Stimulated activated CD4-positive, alpha-beta T cell treated with anti-CD3 and anti-CD28 coated beads, Interleukin-4, amount 100 ng/mL, for 1 hour (primary cell): ENCODE measurements at regions not wholly inside any gene's neighbourhood (a gene's known extent, or its start where the extent isn't known, plus 50 kb on each side); places are given as distances from the start of the nearest gene placed in this dataset.

Experiments used
- DNase-seq: peaks from one replicate; pipeline ENCODE4 v3.0.0-alpha.2; 2020

DNA sequence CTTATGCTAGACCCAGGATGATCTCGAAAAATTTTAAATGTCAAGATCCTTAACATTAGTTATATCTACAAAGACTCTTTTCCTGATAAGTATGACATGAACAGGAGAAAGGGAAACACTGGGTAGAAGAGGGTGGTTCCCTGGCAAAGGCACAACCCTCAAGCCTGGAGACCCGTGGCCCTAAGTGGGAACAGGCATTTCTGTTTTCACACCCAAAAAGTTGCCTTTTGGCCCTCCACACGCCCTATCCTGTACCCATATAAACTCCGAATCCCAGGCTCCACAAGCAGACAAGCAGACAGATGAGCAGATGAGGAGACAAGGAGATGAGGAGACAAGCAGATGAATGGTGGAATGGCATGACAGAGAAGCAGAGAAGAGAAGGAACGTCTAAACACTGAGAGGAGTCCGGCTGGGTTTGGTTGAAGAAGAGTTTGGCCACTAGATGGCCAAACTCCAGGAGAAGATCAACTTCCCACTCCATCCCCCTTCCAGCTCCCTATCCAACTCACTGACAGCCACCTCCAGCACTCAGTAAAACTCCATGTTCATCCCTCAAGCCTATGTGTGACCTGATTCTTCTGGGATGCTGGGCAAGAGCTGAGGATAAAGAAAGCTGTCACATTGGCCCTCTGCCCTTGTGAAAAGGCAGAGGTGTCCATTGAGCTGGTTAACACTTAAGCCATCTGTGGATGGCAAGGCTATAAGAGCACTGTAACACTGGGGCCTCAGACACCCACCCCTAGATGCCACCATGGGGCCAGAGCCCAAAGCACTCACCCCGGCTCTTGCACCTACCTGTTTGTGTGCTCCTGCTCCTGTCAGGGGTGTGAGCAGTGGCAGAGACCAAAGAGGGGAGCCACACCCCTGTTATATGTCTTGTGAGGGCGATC lies 139.6 kb upstream of the FAM20A start:
- no peak for DNase-seq

DNA sequence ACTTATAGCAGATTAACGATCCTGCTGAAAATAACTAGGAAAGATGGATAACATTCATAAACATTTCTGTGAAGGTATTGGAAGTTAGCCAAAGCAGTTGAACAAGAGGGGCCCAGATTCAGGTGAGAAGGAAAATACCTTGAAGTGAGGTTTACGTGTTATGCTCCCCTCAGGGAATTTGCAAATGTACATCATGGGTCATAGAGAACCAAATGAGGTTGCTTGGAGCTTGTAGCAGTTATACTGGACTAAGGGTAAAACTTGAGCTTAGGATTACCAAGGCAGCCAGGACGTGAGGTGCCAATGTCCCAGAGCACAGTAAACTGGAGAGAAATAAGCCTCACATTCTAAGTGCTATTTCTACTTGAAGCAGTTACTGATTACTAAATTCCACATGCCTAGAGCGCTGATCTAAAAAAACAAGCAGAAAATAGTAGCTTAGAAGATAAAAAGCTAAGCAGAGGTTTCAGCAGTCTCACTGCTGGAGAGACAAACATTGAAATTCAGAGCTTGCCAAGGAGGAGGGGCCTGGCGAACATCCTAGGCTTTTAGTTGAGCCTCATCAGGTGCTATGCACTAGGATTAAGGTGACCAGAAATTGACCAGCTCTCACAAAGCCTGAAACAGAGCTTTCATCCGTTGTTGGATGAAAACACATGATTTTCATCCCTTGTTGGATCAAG lies 136.7 kb upstream of the FAM20A start:
- no peak for DNase-seq

DNA sequence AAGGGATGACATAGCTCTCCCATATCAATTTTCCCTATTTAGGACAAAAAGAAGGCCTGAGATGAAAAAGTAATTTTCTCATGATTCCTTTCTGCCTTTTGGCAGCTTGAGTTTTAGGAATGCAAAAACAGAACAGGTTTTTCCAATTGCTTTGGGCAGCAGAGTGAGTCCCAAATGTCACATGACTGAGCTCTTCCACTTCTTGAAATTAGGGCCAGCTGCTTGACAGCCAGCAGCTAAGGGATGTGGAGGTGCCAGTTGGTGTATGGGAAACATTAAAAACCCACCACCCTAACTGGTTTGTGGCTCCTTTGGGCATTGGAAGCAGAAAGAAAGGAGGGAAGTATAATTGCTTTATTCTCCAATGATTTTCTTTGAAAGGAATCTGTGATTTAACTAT lies 133.8 kb upstream of the FAM20A start:
- DNase-seq: no peak

DNA sequence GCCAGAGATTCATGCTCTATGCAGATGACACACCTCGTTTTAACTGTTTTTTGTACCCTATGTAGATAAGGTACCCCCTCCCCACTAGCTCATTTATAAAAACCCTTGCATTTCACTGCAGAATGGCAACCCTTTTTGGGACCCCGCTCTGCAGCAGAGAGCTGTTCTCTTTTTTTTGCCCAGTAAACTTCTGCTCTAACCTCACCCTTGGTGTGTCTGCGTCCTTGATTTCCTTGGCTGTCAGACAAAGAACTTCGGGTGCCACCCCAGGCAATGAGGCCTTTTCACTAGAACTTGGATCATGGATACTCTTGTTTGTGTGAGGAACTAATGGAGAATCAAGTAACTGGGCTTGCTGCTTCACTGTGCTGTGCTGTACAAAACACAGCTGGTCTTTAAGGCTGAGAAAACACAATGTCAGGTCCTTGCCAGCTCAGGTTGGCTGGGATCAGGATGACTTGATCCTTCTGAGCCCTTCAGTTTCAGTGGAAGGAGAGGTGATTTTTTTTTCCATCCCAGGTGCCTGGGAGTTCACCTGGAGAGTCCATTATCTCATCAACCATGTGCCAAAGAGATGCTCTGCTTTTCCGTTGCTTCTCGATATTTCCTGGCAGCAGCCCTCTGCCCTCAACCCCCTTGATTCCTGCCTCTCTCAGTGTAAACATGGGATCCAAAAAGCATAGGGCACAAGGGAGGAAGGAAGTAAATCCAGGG lies 133.2 kb upstream of the FAM20A start:
- DNase-seq: no peak

DNA sequence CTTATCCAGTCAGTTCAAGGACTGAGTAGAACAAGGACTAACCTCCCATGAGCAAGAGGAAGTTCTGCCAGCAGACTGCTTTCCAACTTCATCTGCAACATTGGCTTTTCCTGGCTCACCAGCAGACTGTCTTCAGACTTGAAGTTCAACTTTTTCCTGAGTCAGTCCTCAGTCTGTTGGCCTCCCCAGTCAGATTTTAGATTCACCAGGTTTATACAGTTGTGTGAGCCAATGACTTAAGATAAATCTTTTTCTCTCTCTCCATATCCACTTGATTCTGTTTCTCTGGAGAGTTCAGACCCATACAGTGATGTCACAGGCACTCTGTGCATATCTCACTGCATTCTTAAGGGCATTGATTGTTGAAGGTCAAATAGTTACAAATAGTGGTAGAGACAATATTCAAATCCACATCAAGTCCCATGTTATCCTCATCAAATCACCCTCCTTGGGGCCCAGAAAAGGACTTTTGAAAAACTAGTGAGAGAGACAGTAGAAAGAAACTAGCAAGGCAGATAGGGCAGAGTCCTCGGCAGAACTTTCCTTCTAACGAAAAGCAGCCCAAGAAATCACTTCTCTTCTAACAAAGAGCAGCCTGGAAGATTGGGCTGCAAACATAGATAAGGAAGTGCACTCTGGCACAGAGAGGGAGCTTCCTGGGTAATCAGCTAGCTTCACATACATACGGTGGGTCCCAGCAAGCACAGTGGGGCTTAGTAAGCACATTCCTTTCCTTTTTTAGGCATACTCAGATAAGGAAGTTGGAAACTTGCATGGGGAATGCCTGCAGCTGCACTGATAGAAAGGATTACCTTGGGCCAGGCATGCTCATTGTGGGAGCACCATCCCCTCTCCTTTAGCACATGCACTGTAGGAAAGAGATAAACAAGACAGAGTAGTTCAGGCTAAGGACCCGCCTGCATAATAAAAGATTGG lies 132.3 kb upstream of the FAM20A start:
- DNase-seq: no peak

DNA sequence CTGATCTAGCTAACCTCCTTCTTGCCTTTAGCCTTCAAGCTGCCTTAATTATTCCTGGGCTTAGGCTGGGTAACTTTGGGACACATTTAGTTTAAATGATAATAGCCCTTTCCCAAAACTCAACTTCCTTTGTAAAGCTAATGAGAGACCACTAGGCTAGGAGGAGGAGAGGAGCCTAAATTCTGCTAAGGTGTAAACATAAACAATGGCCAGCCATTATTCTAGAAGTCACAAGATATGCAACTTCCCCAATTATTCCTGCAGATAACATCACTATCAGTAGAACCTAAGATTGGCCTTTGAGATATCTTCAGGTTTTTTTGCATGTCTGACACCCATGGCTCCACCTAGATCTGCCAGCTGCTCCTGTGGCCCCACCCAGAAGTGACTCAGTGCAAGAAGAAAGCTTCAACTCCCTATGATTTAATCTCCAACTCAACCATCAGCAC lies 131.2 kb upstream of the FAM20A start:
- DNase-seq: no peak

DNA sequence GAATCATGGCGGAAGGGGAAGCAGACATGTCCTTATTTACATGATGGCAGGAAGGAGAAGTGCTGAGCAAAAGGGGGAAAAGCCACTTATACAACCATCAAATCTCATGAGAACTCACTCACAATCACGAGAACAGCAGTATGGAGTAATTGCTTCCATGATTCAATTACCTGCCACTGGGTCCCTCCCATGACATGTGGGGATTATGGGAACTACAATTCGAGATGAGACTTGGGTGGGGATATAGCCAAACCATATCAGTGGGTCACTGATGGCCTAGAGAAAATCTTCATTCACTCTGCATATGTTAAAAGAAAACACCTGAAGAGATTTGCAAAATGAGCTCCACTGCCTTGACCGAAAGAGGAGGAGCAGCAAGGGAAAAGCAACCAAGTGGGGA lies 130.3 kb upstream of the FAM20A start:
- DNase-seq: no peak

DNA sequence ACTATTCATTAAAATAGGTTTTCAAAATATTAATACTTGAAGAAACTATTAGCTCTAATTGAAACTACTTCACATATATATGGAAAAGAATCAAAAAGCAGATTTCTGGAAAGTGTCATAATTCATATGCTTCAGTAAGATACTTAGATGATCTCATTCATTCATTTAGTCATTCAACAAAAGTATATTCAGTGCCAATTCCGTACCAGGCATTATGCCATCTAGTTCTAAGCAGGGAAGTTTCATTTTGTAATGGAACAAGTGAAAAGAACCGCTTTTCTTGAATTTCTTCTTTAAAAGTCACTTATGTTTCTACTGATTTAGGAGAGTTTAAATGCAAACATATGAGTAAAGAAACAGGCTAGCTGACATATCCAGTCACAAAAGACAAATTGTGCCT lies 118.3 kb upstream of the FAM20A start:
- no peak for DNase-seq

DNA sequence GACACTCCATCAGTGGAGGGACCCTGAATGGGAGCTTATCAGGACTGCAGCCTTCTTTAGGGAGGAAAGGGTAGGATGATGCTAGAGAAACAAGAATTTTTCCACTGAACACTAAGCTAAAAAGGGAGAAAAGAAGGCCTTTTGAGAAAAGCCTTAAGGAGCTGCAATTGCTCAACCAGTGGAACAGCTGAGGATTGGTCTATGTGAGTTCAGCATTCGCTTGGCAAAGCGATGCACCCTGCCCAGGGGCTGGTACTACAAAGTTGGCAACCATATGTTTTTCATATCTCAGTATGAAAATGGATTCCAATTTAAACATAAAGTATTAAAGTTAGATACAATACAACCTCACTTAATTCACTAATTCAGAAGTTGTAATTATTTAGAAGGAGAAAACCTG lies 117.8 kb upstream of the FAM20A start:
- DNase-seq: no peak

DNA sequence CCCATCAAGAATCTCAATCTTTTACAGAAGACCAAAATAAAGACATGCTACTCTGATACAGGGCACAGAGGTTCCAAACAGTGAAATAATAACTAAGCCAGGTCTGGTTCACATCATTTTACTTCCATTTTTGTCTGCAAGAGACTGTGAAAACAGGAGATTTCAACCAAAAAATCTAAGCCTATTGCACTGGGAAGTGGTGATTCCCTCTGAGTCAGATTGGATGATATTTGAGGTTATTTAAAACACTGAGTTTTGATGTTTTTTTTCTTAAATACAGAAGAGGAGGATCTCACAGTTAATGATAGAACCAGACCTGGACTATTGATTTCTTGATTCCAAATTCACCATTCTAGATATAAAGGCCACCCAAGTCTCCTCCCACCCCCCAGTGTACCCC lies 117.3 kb upstream of the FAM20A start:
- no peak for DNase-seq

DNA sequence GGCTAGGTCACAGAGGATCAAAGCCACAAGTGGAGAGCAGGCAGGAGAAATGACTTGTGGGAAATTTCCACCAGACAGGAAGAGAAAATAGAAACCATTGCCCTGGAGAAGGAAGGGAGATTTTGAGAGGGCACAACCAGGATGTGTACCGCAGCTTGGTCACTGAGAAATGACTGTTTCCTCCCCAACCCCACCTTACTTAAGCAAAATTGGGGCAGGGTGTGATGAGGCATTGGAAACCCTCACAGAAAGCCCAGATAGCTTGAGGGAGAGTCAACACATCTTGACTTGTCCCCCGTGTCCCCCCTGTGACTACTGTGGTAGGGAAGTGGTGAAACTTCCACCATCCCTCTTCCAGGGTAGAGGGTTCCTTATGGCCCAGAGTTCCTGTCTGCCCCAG lies 113.5 kb upstream of the FAM20A start:
- no peak for DNase-seq

DNA sequence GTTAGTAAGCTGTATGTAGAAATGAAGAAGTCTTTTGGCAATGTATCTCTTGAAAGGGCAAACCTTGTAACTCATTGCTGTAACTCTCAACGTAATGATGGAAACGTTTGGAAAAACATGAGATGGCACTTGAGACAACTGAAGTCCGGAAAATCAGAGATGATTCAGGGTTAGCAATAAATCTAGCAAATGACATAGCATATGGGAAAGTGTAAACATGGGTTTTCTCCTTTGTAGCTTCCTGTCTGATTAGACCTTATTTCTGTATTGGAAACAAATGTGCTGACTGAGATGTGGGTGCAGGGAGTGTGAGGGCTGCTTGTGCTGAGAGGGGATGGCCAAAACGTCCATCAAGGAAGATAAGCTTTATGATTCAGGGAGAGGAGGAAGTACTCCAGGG lies 110.7 kb upstream of the FAM20A start:
- no peak for DNase-seq

DNA sequence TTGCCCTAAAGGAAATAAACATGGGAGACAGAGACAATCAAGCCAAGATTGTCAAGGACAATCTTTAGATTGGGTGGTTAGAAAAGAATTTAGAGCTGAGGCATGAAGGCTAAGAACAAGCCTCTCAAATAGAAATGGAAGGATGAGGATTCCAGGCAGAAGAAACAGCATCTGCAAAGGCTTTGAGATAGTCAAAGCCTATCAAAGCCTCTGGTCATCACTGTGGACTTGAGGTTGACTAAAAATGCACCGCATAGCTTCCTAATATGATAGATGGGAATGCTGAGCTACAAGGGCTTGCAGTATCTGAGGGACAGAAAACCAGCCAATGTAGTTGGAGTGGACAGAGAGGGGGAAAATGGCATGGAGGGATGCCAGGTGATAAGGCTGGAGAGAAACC lies 109.8 kb upstream of the FAM20A start:
- no peak for DNase-seq

DNA sequence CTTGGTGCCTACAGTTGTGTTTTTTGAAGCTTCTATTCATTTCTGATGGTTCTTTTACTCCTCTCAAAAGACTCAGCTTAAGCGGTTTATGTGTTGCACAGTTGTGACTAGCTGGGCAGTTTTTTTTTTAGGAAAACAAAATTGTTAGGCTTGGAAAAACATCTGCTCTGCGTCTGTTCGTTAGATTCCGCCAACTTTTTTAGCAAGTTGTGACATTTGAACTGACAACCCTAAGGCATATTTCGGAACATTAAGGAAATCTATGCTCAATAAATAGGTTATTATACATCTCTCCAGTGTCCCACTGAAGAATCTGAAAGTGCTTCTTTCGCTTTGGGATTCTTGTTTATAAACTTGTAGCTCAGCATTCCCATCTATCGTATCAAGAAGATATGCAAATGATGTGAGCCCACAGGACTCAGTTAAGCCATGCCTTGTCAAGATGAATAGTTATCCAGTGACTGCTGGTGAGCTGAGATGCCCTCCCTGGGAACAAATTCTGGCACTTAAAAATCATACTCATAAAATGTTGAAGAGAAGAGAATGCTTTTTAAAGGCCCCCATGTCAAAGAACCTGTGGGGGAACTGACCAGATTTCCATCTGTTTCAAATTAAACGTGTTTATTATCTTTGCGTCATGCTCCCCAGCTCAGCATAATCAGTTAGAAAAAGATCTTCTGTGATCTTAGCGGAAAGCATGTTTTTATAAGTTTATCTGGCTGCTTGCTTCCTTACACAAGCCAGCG lies 109.0 kb upstream of the FAM20A start:
- no peak for DNase-seq

DNA sequence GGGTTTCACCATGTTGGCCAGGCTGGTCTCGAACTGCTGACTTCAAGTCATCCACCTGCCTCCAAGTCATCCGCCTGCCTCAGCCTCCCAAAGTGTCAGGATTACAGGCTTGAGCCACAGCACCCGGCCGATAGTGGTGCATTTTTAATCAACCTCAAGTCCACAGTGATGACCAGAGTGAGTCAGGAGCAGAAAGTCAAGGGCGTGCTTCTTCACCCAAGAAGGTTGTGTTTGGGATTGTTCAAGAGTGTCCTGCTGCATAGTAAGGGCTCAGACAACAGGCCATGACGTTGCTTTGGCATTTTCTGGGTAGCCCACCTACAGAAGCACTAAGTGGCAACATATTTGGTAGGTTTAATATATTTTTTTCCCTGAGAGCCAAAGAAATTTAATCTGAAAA lies 108.3 kb upstream of the FAM20A start:
- no peak for DNase-seq

DNA sequence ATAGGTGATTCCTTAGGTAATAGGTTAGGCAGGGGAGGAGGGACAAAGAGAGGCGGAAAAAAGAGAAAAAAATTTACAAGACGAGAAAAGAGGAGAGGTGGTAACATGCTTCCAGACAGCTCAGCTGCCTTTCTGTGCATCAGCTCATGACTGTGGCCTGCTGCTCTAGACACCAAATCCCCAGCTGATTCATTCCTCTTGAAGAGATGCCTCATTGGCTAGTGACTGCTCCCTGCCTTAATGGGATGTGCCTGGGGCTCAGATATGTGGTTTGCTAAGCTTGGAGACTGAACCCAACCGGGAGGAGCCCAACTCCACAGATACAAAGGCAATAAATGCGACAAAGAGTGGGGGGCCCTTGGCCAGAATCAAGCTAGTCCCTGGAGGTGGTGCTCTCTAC lies 105.9 kb upstream of the FAM20A start:
- no peak for DNase-seq

DNA sequence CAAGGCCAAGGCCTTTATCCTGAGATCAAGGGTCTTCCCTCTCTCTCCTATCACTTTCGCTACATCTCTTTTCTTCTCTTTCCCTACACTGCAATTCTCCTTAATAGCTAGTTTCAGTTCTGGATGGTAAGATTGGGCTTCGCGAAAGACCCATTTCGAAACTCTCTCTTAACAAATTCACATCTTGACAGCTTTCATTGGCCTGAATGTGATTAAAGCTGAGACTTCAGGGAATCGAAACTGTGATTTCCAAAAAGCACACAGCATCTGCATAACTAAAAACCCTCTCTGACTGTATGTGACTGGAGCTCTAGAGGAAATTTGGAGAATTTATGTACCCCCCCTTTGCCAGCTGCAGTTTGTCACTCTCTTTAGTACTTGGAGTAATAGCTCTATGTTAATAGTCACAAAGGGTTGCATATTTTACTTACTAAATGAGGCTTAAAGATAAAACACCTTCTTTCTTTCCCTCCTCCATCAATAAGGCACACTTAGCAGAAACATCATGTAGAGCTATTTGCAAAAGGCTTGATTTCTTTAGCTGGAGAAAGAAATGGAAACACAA lies 105.3 kb upstream of the FAM20A start:
- DNase-seq: no peak

DNA sequence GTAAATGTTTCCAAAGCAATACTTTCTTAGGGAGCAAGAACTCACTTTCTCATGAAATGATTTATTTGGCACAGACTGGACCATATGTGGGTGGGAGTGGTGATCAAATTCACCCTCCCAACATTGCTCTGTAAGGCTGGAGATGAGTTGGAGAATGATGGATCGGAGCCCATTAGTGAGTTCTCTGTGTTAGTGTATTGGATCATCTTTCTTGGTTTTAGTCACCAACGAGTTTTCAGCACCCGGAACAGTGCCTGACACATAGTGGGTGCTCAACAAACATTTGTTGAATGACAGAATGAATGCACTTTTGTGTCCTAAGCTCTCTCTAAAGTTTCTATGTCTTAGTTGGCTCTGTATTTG lies 104.5 kb upstream of the FAM20A start:
- no peak for DNase-seq

DNA sequence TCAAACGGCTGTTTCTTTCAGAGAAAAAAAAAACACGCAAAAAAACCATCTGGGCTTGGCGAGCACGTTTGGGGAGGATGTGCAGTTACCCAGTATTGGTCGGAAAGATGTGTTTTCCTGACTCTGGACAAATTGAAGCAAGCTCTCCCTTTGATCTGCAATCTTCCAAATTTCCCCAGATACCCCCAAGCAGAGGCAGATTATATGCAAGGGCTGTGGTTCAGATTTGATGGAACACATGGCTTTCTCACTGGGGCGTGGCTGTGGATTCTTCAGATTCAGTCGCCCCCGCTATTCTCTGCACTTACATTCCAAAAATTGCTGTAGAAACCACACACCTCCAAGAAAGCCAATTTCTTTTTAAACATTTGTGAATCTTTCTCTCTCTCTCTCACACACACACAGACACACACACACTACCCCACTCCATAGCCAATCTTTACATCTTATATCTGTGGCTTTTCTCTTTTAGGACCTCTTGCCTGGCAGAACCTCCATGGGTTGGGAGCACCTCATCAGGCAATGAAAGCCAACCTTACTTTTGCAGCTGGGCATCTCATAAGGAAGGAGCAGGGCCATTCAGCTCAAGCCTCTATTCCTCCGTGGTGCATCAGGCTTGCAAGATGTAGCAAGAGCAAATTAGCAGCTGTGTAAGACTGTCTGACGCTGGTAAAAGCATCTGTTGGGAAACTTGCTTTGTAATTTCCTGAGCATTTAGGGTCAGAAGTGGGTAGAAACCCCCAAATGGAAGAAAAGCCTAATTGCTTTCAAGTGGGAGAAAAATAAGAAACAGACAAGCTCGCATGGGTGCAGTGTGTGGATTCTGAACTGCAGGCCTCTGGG lies 103.9 kb upstream of the FAM20A start:
- no peak for DNase-seq

DNA sequence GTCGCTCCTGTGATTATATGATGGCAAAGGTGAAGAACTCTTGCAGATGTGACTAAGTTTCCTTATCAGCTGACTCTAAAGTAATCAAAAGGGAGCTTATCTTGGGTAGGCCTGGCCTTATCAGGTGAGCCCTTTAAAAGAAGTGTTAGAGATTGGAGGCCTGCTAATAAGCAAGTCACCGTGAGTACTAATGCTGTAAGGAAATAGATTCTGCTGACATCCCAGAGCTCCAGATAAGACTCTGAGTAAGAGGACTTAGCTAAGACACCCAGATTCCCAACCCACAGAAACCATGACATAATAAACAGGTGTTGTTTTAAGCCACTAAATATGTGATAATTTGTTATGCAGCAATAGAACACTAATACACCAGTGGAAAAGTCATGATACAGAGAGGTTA lies 99.9 kb upstream of the FAM20A start:
- no peak for DNase-seq

DNA sequence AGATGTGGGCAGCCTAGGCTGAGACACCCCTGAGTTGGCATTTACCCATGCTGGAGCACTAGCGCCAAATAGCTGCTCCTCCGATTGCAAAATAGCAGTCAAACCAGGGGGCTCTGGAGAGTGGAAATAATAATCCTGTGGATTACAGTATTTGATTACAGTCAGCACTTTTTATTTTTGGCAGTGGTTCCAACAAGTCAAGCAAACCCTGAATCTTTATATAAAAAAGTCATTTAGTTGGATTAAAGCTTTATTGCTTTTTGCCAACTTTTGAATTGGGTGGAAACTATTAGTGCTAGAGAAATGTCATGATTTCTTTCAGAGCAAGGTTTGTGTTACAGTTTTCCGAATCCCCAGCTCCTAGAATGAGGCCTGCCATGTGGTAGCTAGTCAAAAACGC lies 99.3 kb upstream of the FAM20A start:
- no peak for DNase-seq
